Panc1 (cell line): ENCODE measurements at regions not wholly inside any gene's neighbourhood (a gene's known extent, or its start where the extent isn't known, plus 50 kb on each side); places are given as distances from the start of the nearest gene placed in this dataset.

Experiments used
- ATAC-seq: fragments of 200-7000 bp; cut with Tn5 transposase; 2 replicates; pipeline ENCODE4 v1.9.1; 2020; ENCODE audit warnings: mild to moderate bottlenecking, moderate library complexity
- BruUV-seq: library from RNA; stranded (reverse); fragments of 400-500 nt; replicated peaks from 2 replicates; lab custom pipeline; 2021; lab: Mats Ljungman, UMichigan
- CTCF ChIA-PET: fragments of 300-600 bp; sonication (Branson Sonifier 250); formaldehyde crosslinking; loops from one replicate; lab custom pipeline; 2022; ENCODE audit warnings: antibody characterized with exemption; lab: Charles Lee
- POLR2A ChIA-PET: fragments of 300-600 bp; sonication (Branson Sonifier 250); formaldehyde crosslinking; loops from one replicate; lab custom pipeline; 2022; ENCODE audit warnings: antibody characterized with exemption; lab: Charles Lee
- DNase-seq: peaks from one replicate; pipeline ENCODE4 v3.0.0-alpha.2; 2010; ENCODE audit warnings: low read depth, low spot score
- H3K27ac ChIP-seq: 2 replicates; pipeline ENCODE4 v1.5.1; 2011; ENCODE audit warnings: mild to moderate bottlenecking, low read length, inconsistent platforms
- H3K27me3 ChIP-seq: fragments of 200-500 bp; sonication (Bioruptor generic); 2 replicates; pipeline ENCODE4 v1.6.0; 2014; ENCODE audit warnings: low read length, inconsistent platforms; ENCODE audit not compliant: control insufficient read depth, insufficient read depth
- H3K36me3 ChIP-seq: fragments of 200-500 bp; sonication (Bioruptor generic); 2 replicates; pipeline ENCODE4 v1.5.1; 2014; ENCODE audit warnings: inconsistent platforms, mild to moderate bottlenecking, low read length, moderate library complexity; ENCODE audit not compliant: control insufficient read depth, insufficient read depth
- H3K4me1 ChIP-seq: 2 replicates; pipeline ENCODE4 v1.5.1; 2011; ENCODE audit warnings: inconsistent platforms, mild to moderate bottlenecking, low read length, moderate library complexity; ENCODE audit not compliant: control insufficient read depth, insufficient read depth
- H3K4me3 ChIP-seq, 2 experiments: 2 replicates each; pipeline ENCODE4 v1.5.1; 2011 to 2012; ENCODE audit warnings: low read depth in 2 of 2, low read length in 2 of 2, mild to moderate bottlenecking in 2 of 2, inconsistent platforms in 1 of 2, moderate library complexity in 1 of 2
- H3K9me3 ChIP-seq: fragments of 200-500 bp; sonication (Bioruptor generic); 2 replicates; pipeline ENCODE4 v1.5.1; 2014; ENCODE audit warnings: low read depth, mild to moderate bottlenecking, inconsistent platforms, low read length, moderate library complexity; ENCODE audit not compliant: control insufficient read depth, insufficient read depth
- CTCF ChIP-seq: fragments of 450-650 bp; IDR thresholded peaks from 2 replicates; pipeline ENCODE4 v1.5.1; 2017; ENCODE audit warnings: mild to moderate bottlenecking
- POLR2AphosphoS5 ChIP-seq: IDR thresholded peaks from 2 replicates; pipeline ENCODE4 v1.6.1; 2012; ENCODE audit warnings: mild to moderate bottlenecking, low read depth, low read length, moderate library complexity
- REST ChIP-seq, 2 experiments: IDR thresholded peaks; 2 replicates each; pipeline ENCODE4 v1.6.1; 2011 to 2012; ENCODE audit warnings: low read depth in 2 of 2, control low read depth in 1 of 2, low read length in 1 of 2, mild to moderate bottlenecking in 1 of 2, moderate library complexity in 1 of 2; ENCODE audit not compliant: insufficient read depth in 1 of 2
- SIN3A ChIP-seq: IDR thresholded peaks from 2 replicates; pipeline ENCODE4 v1.6.1; 2012; ENCODE audit warnings: low read depth, mild to moderate bottlenecking, low read length, moderate library complexity, borderline replicate concordance; ENCODE audit not compliant: insufficient read depth
- TCF7L2 ChIP-seq: IDR thresholded peaks from 2 replicates; pipeline ENCODE4 v1.6.1; 2011; ENCODE audit warnings: mild to moderate bottlenecking, low read depth, low read length, inconsistent platforms
- in situ Hi-C: cut with HindIII; loops from 2 replicates; pipeline ENCODE4 v1.10.0; 2016; ENCODE audit warnings: low sequenced_read_pairs, low pct_unique_long_range_greater_than_20kb
- intact Hi-C: fragments of 100-400 bp; cut with micrococcal nuclease; formaldehyde crosslinking; loops from one replicate; pipeline ENCODE4 v1.10.0; 2022; ENCODE audit not compliant: unreplicated experiment

GRCh38 chr7:51589111-51589510 is 272.5 kb upstream of the COBL start:
- DNase-seq (no peak), ATAC-seq (no peak)
- intact Hi-C loops (no loop called here), in situ Hi-C loops (no loop called here)
- no peaks in the 10 kb centered on the region for H3K27me3 ChIP-seq
- ChIA-PET POLR2A (no interaction called here), CTCF (no interaction called here)
- no peak for TF ChIP-seq CTCF
- TF ChIP-seq REST (IDR thresholded peaks at IDR 0.05; ENCODE audit: insufficient read depth in 1 of 2, low read depth in 2 of 2, low read length in 1 of 2): no peak
- TF ChIP-seq POLR2AphosphoS5: no peak
- no peak for TF ChIP-seq SIN3A
- TF ChIP-seq TCF7L2: no peak
- BruUV-seq: no TSS peak
- H3K9me3 ChIP-seq: no peaks in the 10 kb centered on the region
- H3K4me1 ChIP-seq: no peaks in the 10 kb centered on the region
- no peak overlapping the region for H3K27ac ChIP-seq
- H3K4me3 ChIP-seq: no peak overlapping the region
- no peaks in the 10 kb centered on the region for H3K36me3 ChIP-seq

GRCh38 chr7:51587604-51588003 is 271.0 kb upstream of the COBL start:
- CTCF ChIA-PET: no interaction called here

More at GRCh38 chr7:51587604-51588003, 271.0 kb upstream of the COBL start:
- no peaks in the 10 kb centered on the region for H3K36me3 ChIP-seq
- DNase-seq: no peak
- H3K9me3 ChIP-seq: no peaks in the 10 kb centered on the region
- H3K4me3 ChIP-seq: no peak overlapping the region
- no TSS peak for BruUV-seq
- H3K4me1 ChIP-seq: no peaks in the 10 kb centered on the region
- POLR2A ChIA-PET: no interaction called here
- intact Hi-C loops (no loop called here), in situ Hi-C loops (no loop called here)
- TF ChIP-seq REST (IDR thresholded peaks at IDR 0.05; ENCODE audit: insufficient read depth in 1 of 2, low read depth in 2 of 2, low read length in 1 of 2) (no peak), CTCF (no peak), TCF7L2 (no peak), POLR2AphosphoS5 (no peak), SIN3A (no peak)
- no peak for ATAC-seq
- no peak overlapping the region for H3K27ac ChIP-seq
- H3K27me3 ChIP-seq: no peaks in the 10 kb centered on the region
